ENCODE measurements at regions not wholly inside any gene's neighbourhood (a gene's known extent, or its start where the extent isn't known, plus 50 kb on each side); places are given as distances from the start of the nearest gene placed in this dataset.
"Not testable (repeated sequence)": the region's sequence is repeated elsewhere in the genome, so short reads cannot be mapped to it uniquely, and the experiment has no call there.

- Histone ChIP-seq H3K27me3 (no peaks in the 10 kb centered on the region), H3K27ac (no peak overlapping the region), H3K4me3 (no peak overlapping the region), H3K9me3 (no peaks in the 10 kb centered on the region), H3K4me1 (no peaks in the 10 kb centered on the region), H3K36me3 (no peaks in the 10 kb centered on the region)
- TF ChIP-seq EP300 (IDR thresholded peaks at IDR 0.05) (no peak), POLR2AphosphoS5 (IDR thresholded peaks at IDR 0.05) (no peak), CTCF (IDR thresholded peaks at IDR 0.05) (no peak), POLR2A (IDR thresholded peaks at IDR 0.05) (no peak)
- DNase-seq: no peak
- ATAC-seq (ENCODE audit: low FRiP score in 2 of 2): no peak
- WGBS, 2 donors: 38 to 40% methylated on average over 2 of the region's 2 CpGs
Observed at GRCh38 chr16:25366078-25366477, 108.4 kb upstream of the ZKSCAN2 start.

- ATAC-seq (ENCODE audit: low FRiP score in 2 of 2); H3K27ac ChIP-seq; H3K9me3 ChIP-seq; H3K27me3 ChIP-seq; H3K36me3 ChIP-seq; DNase-seq; H3K4me1 ChIP-seq; H3K4me3 ChIP-seq: not testable (repeated sequence)
- 64 to 71% methylated on average over 7 to 8 of the region's 8 CpGs for WGBS, 2 donors
Observed at GRCh38 chr16:25359516-25359915, 101.9 kb upstream of the ZKSCAN2 start.

GRCh38 chr16:25344006-25344405, 86.4 kb upstream of the ZKSCAN2 start:
- WGBS, 2 donors: 70 to 89% methylated on average over 5 of the region's 5 CpGs
- no peak overlapping the region for H3K4me3 ChIP-seq
- DNase-seq (no peak), ATAC-seq (ENCODE audit: low FRiP score in 2 of 2) (no peak)
- H3K4me1 ChIP-seq: no peaks in the 10 kb centered on the region
- no peak overlapping the region for H3K27ac ChIP-seq
- no peaks in the 10 kb centered on the region for H3K27me3 ChIP-seq
- TF ChIP-seq POLR2AphosphoS5 (IDR thresholded peaks at IDR 0.05): no peak
- H3K36me3 ChIP-seq: no peaks in the 10 kb centered on the region
- no peaks in the 10 kb centered on the region for H3K9me3 ChIP-seq

- no peaks in the 10 kb centered on the region for H3K4me1 ChIP-seq
- WGBS, 2 donors: 50 to 75% methylated on average over 2 of the region's 2 CpGs
- H3K4me3 ChIP-seq: no peak overlapping the region
Observed at GRCh38 chr16:25340973-25341372, 83.3 kb upstream of the ZKSCAN2 start.

GRCh38 chr16:25317732-25318316, 60.2 kb upstream of the ZKSCAN2 start:
- Histone ChIP-seq H3K27ac (no peak overlapping the region), H3K27me3 (no peaks in the 10 kb centered on the region), H3K9me3 (peaks cover 10 to 16% (median 14%) of the 10 kb centered on the region in 4 donors), H3K4me1 (no peaks in the 10 kb centered on the region), H3K36me3 (no peaks in the 10 kb centered on the region), H3K4me3 (no peak overlapping the region)
- TF ChIP-seq POLR2AphosphoS5 (IDR thresholded peaks at IDR 0.05): no peak
- no peak for TF ChIP-seq CTCF (IDR thresholded peaks at IDR 0.05)
- no peak for TF ChIP-seq POLR2A (IDR thresholded peaks at IDR 0.05)
- no peak for TF ChIP-seq EP300 (IDR thresholded peaks at IDR 0.05)
- ATAC-seq (ENCODE audit: low FRiP score in 2 of 2) (no peak), DNase-seq (no peak)
- 61 to 65% methylated on average over 3 of the region's 3 CpGs for WGBS, 2 donors

More at GRCh38 chr16:25340973-25341372, 83.3 kb upstream of the ZKSCAN2 start:
- Histone ChIP-seq H3K36me3 (no peaks in the 10 kb centered on the region), H3K27ac (no peak overlapping the region), H3K27me3 (no peaks in the 10 kb centered on the region), H3K9me3 (no peaks in the 10 kb centered on the region)
- ATAC-seq (ENCODE audit: low FRiP score in 2 of 2) (no peak), DNase-seq (no peak)
- TF ChIP-seq POLR2A (IDR thresholded peaks at IDR 0.05) (no peak), EP300 (IDR thresholded peaks at IDR 0.05) (no peak), CTCF (IDR thresholded peaks at IDR 0.05) (no peak), POLR2AphosphoS5 (IDR thresholded peaks at IDR 0.05) (no peak)

- ATAC-seq (ENCODE audit: low FRiP score in 2 of 2): no peak
- Histone ChIP-seq H3K36me3 (no peaks in the 10 kb centered on the region), H3K27me3 (no peaks in the 10 kb centered on the region), H3K27ac (no peak overlapping the region), H3K9me3 (peaks cover 16 to 31% (median 25%) of the 10 kb centered on the region in 4 donors), H3K4me1 (no peaks in the 10 kb centered on the region), H3K4me3 (no peak overlapping the region)
- DNase-seq: no peak
- TF ChIP-seq EP300 (IDR thresholded peaks at IDR 0.05) (no peak), CTCF (IDR thresholded peaks at IDR 0.05) (no peak), POLR2AphosphoS5 (IDR thresholded peaks at IDR 0.05) (no peak), POLR2A (IDR thresholded peaks at IDR 0.05) (no peak)
Observed at GRCh38 chr16:25311950-25312349, 54.3 kb upstream of the ZKSCAN2 start.
